GM19467 (cell line): ENCODE measurements at regions not wholly inside any gene's neighbourhood (a gene's known extent, or its start where the extent isn't known, plus 50 kb on each side); places are given as distances from the start of the nearest gene placed in this dataset.
A peak's percentile ranks its signal among the peaks of the same experiment; 100 is the strongest.

Source experiments
- ATAC-seq: cut with Tn5 transposase; IDR thresholded peaks from one replicate; pipeline ENCODE4 v1.9.1; 2021; ENCODE audit warnings: mild to moderate bottlenecking, moderate library complexity; ENCODE audit not compliant: unreplicated experiment

DNA sequence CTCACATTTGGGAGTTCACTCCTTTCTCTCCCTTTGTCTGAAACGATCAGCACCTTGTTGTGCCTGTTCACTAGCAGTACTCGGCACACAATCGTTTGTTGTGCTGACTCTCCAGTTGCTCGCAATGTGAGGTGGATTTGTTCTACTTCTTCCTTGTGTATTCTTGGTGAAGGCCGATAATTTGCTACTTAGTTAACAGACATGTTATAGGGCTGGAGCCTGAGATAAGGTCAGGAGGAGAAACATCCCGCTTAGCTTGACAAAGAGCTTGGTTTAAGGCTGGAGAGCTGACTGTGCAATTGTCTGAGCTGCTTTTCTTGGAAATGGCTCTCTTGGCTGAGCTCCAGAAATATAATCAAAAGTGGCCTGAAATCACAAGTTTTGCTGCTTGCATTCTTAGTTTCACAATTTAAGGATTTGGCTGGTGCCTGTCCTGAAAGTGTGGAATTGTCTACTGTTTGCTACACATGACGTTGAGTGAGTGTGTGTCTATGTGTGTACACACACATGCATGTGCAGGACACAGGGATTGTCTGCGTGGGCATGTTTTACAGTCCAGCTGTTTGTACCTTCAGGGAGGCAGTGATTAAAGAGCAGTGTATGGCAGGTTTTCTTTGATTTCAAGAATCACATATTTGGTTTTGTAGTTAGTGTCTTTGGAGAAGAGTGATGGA, 77.7 kb downstream of the ARF6 start:
- peak; percentile 2 for ATAC-seq

DNA sequence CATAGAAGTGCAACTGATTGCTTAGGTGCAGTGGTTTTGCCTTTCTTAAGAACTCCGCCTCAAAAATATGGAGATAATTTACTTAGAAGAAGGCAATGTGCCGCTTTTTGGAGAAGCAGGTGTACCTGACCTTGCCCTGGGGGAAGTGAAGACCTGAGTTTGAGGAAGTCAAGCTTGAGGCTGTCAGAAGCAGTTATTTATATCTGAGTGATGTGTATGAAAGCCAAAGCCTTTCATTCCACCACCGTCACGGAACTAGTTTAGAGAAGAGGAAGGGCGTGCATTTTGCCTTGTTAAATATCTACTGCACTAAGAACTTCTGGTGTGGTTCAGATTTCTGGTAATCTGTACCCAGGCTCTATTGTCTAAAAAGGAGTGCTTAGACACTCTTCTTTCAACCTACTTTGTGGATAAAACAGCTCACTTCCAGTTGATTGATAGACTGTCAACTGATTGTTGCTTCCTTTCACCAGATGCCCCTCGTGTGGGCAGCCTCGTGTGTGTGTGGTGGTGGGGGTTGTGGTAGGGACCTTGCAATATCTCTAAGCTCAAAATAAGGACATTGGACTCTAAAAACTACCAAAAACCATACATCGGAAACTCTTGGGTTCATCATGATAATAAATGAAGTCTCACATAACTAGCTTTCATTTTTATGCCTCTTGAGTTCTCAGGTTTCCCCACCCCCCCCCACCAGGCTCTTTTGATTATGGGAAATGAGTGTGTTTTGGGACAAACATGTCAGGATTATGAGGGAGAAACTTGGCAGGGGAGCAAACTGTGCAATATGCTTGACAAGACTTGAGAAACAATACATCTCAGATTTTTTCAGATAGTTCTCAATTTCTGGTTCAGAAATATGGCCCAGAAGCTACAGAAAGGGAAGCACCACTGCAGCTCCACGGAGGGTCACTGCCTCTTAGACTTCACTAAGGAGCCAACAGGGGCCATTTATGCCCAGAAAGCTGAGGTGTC, 78.6 kb downstream of the ARF6 start:
- ATAC-seq = peak; percentile 88

DNA sequence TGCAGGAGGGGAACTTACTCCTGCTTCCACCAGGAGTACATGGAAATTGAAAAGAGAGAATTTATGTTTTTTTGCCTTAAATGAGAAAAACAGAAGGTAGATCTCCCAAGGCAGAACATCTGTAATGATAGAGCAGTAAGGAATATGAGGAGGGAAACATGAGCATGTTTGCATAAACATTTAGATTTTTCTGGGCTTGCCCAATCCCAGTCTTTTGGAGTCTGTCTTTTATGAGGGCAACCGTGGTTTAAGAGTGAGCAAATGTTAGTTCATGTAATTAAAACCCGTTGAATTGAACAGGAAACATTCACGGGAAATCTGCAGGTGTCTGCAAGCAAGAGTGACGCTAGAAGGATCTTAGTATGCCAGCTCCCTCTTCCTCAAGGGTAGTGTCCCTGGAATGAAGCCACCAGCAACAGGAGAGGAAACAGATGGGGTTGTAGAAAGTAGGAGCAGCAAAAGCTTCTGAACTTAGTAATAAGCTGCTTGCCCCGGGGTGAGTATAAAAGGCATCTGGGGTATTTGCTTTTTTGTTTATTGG, 79.3 kb downstream of the ARF6 start:
- no peak for ATAC-seq

DNA sequence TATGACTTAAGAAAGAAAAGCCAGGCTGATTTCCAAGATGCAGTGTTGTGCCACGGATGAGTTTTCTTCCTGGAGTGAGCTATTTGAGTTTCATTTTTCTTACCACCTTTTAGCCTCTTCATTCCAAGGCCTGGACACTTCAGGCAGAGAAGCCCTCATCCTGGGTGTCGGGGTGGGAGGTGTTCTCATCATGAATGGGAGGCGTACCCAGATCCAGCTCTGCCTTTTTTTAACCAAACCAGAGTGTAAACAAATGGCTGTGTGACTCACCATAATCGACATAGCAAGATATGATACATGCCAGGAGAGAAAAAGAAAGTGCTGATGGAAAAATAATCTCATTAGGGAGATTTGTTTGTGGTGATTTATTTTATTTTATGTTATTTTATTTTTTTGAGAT, 79.9 kb downstream of the ARF6 start:
- no peak for ATAC-seq

DNA sequence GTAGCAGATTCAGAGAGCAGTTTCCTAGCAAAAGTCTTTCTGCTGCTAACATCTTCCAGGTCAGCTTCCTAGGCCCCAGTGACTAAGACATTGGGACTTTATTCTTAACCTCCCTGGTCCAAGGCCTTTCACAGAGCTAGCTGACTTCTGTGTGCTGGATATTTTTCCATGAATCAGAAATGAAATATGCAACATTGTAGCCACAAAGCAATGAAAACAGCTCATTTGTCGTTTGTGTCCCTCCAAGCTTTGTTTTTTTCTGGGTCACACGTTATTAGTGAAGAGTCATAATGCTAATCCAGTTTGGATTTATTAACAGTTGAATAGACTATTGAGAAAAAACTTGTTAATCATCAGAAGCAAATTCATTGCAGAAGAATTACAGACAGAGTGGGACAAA, 82.4 kb downstream of the ARF6 start:
- ATAC-seq = no peak

DNA sequence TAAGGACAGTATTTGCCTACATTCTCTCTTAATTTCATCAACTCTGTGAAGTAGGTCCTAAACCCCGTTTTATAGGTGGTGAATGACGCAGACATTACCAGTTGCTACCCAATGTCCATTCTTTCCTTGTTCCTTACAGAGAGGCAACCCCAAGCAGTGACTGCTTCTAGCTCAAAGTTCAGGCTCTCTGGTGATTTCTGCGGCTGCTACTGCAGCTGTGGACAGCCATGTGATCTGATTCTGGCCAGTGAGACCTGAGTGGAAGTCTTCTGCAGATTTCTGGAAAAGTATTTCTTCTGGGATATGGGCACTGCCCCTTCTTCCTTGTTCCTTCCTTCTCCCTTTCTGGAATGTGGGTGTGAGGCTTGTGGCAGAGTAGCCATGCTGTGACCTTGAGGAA, 82.9 kb downstream of the ARF6 start:
- no peak for ATAC-seq

DNA sequence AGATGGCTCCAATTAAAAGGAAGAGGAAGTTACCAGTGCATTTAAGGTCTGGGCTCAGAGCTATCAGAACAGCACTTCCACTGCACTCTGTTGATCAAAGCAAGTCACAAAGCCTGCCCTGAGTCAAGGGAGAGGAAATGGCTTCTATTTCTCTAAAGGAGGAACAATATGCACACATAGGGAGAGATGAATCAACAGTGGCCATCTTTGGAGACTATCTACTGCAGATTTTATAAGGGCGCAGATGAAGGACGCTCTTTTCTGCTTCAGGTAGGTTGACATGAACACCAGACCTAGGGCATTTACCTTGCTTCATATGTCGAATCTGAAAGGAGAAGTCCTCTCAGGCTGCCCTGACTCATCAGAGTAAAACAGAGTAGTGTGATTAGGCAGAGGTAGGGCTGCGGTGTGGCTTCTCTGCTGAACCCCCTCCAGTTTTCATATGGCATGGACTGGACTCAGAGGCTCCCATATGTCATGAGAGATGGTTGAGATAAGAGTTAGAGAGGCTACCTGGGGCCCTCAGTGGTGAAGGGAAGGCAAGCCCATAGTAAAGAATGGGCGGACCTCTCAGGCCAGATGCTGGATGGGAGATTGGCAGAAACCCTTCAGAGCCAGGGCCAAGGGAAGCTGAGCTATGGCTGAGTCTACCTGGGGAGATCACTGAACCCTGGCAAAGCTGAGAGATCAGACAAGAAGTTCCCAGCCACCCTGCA, 84.4 kb downstream of the ARF6 start:
- ATAC-seq = peak; percentile 68

DNA sequence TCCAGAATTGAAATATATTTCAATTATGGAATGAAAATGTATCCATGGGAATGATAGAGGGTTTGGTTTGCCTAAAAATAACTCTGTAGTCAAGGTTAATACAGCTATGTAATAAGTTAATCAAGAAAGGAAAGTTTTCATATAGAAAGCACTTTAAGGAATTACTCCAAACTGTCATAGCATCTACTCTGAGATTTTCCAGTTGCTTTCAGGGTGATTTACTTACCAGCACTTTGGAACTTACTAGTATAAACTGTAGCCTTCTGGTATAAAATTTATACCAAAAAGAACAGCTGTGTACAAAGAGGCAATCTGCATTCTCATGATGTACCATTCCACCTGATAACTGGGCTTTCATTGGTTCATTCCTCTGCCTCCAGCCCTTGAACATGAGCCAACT, 87.1 kb downstream of the ARF6 start:
- no peak for ATAC-seq

DNA sequence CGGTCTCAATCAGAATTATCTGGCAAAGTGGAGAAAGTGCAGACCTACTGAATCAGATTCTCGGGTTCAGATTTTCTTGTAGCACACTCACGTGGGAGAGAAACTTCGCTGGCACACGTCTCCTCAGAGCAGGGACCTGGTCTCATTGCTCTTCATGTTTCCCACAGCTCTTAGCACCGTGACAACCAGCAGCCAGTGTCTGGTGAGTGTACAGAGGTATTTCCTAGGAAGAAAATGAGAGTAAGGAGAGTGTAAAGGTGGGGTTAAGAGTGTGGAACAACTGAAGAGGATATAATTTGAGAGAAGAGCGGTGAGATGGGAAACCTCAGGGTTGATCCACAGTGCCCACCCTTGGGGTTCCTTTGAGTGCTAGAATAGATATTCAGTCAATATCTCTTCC, 89.2 kb downstream of the ARF6 start:
- ATAC-seq = no peak

DNA sequence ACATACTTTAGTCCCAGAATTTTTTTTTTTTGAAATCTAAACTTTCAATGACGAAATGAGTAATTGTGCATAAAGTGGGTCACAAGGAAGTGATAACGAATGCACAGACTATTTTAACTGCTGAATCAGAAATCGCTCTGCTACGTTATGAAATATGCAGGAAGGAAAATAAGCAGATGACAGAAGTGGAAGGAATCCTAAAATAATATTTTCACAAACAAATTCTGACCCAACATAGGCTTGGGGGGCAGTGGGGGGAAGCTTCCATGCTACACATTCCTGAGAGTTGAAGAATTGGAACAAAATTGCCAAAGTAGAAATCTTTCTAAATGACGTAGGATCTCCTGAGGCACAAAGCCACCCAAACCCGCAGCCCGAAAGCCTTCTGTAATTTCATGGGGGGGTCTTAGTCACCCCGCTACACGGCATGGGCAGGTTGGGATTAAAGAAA, 89.6 kb downstream of the ARF6 start:
- ATAC-seq = no peak

DNA sequence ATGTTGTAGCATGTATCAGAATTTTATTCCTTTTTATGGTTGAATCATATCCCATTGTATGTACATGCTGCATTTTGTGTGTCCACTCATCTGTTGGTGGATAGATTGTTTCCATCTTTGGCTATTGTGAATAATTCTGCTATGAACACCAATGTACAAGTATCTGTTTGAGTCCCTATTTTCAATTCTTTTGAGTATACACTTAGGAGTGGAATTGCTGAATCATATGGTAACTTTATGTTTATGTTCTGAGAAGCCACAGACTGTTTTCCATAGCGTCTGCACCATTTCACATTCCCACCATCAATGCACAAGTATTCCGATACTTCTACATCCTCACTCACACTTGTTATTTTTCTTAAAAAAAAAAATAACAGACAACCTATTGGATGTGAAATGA, 91.5 kb downstream of the ARF6 start:
- ATAC-seq = no peak

DNA sequence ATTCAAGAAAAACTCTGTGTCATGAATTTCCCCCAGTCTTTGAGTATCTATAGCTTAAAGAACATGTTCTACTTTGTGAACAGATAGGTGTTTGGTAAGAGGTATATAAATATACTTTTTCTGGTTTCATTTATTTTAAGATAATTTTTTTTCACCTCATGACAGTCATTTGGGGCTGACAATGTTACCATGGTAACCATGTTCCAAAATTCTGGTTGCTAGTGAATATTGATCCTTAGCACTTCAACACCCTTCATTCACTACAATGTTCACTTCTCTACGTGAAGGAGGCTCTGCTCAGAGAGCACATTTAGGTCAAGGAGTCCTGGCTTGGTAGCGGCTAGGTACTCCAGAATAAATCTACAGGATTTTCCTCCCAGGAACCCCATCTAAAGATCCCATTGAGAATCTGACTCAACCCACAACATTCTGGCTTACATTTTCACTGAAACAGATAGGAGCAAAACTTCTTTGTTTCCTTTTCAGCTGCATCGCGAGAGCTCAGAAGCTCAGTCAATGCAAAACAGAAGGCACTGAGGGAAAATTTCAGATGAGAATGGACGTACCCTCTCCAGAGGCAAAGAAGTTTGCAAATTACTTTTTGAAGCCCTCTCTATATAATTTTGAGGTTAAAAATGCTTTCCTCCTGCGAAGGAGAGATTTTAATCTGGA, 93.6 kb downstream of the ARF6 start:
- ATAC-seq = no peak

DNA sequence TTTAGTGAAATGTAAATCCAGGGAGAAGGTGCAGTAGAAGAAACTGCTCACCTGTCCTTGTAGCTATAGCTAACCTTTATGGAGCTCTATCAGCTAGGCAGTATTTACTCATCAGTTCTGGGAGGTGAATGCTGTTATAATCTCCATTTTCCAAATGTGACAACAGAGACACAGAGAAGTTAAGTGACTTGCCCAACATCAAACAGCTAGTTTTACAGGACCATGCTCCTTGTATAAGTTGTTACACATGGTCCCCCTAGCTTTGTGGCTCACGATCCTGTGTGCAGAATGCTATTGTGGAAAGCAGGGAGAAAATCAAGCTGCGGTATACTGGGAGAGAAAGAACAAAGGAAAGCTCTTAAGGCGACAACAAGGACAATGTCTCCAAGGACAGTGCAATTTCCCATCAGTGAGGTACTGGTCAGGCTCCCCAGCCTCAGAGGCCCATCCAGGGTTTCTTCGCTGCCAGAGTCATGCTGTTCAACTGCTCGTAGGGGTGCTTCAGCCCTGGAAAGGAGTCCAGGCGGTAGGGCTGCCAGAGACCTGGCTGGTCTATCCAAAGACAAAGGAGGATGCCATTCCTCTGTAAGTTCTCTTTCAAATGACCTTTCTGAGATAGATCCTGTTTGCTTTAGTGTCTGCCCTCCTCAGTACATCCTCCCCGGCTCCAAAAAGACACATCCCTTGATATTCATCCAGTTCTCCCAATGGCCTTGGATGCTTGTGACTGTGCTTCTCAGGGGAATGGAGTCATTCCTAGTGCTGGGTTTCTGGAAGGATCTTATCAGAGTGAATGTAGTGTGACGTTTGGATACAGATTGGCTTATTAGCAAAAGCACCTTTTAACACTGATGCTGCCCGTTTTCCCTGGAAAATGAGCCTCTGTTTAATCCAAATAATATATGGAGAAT, 95.5 kb downstream of the ARF6 start:
- ATAC-seq = no peak

DNA sequence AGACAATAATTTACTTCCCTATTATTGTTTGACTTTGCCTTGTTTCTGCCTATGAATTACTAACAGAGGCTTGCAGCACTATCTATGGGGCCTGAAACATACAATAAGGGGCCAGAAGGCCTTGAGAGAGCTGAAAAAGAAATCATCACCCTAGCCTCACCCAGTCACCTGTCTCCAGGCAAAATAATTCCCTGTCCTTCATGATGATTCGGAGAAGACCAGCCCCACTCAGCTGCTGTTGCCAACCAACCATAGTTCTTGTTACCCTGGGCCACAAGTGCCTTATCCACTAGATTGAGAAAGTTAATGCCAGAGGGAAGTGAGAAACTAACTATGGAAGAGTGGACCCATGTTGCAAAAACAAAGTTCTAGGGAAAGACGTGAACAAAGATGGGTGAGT, 97.1 kb downstream of the ARF6 start:
- ATAC-seq = no peak

DNA sequence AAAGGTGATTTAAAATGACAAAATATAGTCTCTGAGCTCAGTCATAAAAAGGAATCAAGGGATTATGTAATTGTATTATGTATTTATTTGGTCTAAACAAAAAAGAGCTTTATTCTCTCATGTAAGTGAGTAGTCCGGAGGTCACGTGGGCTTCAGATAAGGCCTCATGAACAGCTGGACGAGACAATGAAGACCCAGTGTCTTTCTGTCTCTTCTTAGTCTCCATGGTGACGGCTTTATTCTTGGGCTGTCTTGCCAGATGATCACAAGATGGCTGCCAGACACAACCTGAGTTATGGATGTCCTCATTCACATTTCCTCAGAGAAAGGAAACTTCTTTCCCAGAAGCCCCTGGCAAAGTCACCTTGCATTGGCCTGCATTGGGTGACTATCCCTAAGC, 98.6 kb downstream of the ARF6 start:
- no peak for ATAC-seq

DNA sequence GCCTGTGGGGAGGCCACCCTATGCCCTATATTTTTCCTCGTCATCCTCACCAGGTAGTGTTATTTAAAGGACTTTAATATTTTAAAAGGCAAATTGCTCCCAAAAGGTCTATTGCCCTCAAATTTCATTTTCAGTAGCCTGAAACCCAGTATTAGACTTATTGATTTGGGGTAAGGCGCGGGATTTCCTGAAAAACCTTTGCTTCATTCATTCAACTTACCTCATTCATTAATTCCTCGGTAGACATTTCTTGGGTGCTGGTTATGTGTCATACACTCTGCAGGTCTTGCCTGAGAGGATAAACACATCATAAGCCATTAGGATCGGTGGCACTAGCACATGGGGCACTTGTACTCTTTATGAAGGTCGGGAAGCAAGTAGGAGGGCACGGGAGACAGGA, 99.2 kb downstream of the ARF6 start:
- no peak for ATAC-seq

DNA sequence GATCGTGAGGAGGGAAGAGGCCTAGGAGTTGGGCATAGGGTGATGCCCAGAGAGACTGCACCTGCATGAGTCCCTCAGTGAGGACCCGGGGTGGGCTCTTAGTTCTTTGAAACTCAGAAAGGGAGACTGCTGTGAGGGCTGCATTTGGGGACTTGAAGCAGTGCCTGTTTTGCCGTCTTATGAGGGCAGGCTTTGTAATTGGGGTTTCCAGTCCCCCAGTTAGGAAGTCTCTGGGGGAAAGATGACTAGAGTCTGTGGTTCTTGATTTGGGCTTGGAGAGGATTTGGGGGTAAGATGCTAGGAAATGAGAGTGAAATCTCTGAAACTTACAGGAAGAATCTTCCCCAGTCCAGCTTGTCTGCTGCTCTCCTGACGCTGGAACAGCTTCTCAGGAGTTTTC, 99.6 kb downstream of the ARF6 start:
- no peak for ATAC-seq

DNA sequence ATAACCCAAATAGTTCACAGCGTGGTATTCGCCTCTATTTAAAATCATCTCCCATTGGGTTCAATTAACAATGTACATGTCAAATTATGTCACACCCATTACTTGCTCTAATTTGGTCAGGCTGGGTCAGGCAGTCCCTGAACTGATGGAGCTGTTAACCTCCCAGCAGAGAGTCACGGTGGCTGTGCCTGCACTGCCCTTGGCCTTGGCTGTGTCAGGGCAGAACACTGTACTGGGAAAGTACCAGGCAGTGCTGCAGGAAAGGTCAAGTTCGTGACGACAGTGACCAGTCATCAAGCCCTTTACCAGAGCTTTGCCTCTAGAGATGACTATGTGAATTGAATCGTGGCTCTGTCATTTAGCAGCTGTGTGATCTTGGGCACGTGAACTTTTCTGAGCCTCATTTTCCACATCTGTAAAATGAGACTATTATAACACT, 100.0 kb downstream of the ARF6 start:
- peak; percentile 86 for ATAC-seq

DNA sequence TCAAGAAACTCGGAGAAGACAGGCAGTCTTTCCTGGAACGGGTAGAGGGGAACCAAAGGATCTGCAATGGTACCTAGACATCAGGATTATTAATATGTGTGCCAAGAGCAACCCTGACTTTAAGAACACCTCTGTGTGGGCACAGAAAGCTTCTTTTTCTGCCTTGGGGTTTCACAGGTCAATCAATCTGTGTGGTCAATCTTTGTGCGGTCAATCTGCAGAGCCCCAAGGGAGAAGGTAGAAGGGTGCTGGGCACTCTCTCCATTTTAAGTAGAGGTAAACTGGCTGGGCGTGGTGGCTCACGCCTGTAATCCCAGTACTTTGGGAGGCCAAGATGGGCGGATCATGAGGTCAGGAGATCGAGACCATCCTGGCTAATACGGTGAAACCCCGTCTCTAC, 100.7 kb downstream of the ARF6 start:
- ATAC-seq = no peak
